ENCODE measurements at regions not wholly inside any gene's neighbourhood (a gene's known extent, or its start where the extent isn't known, plus 50 kb on each side); places are given as distances from the start of the nearest gene placed in this dataset.

DNA sequence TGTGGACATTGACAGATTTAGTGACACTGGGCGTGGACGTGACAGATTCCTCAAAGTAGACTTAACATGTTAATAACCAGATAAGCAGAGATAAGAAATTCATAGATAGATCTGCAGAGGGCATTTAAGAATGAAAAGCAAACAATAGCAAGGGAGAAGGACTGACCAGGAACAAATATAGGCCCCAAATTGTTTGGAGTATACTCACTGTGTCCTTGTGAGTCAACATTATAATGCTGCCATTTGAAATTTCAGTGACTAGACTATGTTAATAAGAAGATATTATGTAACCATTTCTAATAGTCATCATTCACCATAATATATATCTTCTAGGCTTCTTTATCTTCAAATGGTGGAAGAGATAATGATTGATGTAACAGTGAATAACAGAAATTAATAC lies 78.1 kb upstream of the SLC38A11 start:
- no peak overlapping the region for H3K4me3 ChIP-seq (ENCODE audit: low read depth, low read length)
- in situ Hi-C loops (cut with HindIII; ENCODE audit: low sequenced_read_pairs), result no loop called here
- no peak for DNase-seq (ENCODE audit: low read depth)
- TF ChIP-seq, protein P1, sequence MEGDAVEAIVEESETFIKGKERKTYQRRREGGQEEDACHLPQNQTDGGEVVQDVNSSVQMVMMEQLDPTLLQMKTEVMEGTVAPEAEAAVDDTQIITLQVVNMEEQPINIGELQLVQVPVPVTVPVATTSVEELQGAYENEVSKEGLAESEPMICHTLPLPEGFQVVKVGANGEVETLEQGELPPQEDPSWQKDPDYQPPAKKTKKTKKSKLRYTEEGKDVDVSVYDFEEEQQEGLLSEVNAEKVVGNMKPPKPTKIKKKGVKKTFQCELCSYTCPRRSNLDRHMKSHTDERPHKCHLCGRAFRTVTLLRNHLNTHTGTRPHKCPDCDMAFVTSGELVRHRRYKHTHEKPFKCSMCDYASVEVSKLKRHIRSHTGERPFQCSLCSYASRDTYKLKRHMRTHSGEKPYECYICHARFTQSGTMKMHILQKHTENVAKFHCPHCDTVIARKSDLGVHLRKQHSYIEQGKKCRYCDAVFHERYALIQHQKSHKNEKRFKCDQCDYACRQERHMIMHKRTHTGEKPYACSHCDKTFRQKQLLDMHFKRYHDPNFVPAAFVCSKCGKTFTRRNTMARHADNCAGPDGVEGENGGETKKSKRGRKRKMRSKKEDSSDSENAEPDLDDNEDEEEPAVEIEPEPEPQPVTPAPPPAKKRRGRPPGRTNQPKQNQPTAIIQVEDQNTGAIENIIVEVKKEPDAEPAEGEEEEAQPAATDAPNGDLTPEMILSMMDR (IDR thresholded peaks at IDR 0.05; ENCODE audit: low read depth, low read length, missing control alignments), result no peak

- H3K4me3 ChIP-seq (ENCODE audit: low read depth, low read length), result no peak overlapping the region
- TF ChIP-seq, protein P1 (IDR thresholded peaks at IDR 0.05; ENCODE audit: low read depth, low read length, missing control alignments), result no peak
- in situ Hi-C loops (cut with HindIII; ENCODE audit: low sequenced_read_pairs), result no loop called here
- no peak for DNase-seq (ENCODE audit: low read depth)
Observed at GRCh38 chr2:165032559-165032958, 77.2 kb upstream of the SLC38A11 start.

GRCh38 chr2:165024199-165024598 lies 68.9 kb upstream of the SLC38A11 start:
- H3K4me3 ChIP-seq (ENCODE audit: low read depth, low read length), result no peak overlapping the region
- TF ChIP-seq, protein P1 (IDR thresholded peaks at IDR 0.05; ENCODE audit: low read depth, low read length, missing control alignments), result no peak
- DNase-seq (ENCODE audit: low read depth), result no peak
- in situ Hi-C loops (cut with HindIII; ENCODE audit: low sequenced_read_pairs), result loop anchor here (25.0 kb wide), 1 partner anchor 188 kb away; the partner anchor contains the start of gene SCN3A

- in situ Hi-C loops (cut with HindIII; ENCODE audit: low sequenced_read_pairs), result loop anchor here (25.0 kb wide), 1 partner anchor 190 kb away; the partner anchor contains the start of gene SCN3A
- TF ChIP-seq, protein P1 (IDR thresholded peaks at IDR 0.05; ENCODE audit: low read depth, low read length, missing control alignments), result no peak
- no peak overlapping the region for H3K4me3 ChIP-seq (ENCODE audit: low read depth, low read length)
- DNase-seq (ENCODE audit: low read depth), result no peak
Observed at GRCh38 chr2:165022781-165023180, 67.5 kb upstream of the SLC38A11 start.

- DNase-seq (ENCODE audit: low read depth), result no peak
- H3K4me3 ChIP-seq (ENCODE audit: low read depth, low read length), result no peak overlapping the region
- TF ChIP-seq, protein P1 (IDR thresholded peaks at IDR 0.05; ENCODE audit: low read depth, low read length, missing control alignments), result no peak
- in situ Hi-C loops (cut with HindIII; ENCODE audit: low sequenced_read_pairs), result loop anchor here (25.0 kb wide), 1 partner anchor 194 kb away; the partner anchor contains the start of gene SCN3A
Observed at GRCh38 chr2:165017966-165018596, 62.8 kb upstream of the SLC38A11 start.

DNA sequence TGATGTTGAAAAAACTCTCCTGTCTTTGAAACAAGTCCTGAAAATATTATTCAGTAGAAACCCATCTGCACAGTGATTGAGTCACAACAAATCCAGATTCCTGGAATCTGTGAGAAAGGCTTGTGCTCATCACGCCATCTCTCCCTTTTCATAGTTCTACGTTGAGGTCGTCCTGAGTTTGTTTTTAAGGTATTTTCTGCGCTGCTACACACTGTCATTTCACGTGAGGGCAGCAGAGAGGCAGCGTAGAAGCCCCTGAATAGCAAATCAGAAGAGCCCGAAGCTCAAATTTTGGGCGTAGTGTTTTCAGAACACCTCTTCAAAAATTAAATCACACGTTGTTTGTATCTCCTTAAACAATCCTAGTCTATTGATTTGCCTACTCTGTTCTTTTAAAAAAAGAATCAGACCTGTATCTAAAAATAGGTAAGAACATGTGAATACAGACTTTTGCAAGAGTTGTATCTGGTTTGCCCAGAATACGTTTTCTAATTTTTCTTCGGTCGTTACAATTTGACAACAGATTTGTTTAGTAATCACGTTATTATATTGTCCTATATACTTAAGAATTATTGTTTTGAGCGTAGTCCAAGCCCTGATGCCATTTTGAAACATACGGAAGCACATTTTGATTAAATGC lies 61.6 kb upstream of the SLC38A11 start:
- peak; percentile 34 for DNase-seq (ENCODE audit: low read depth)
- H3K4me3 ChIP-seq (ENCODE audit: low read depth, low read length), result no peak overlapping the region
- in situ Hi-C loops (cut with HindIII; ENCODE audit: low sequenced_read_pairs), result loop anchor here (25.0 kb wide), 1 partner anchor 195 kb away; the partner anchor contains the start of gene SCN3A
- TF ChIP-seq, protein P1 (IDR thresholded peaks at IDR 0.05; ENCODE audit: low read depth, low read length, missing control alignments), result peak; percentile 88
